ENCODE measurements at regions not wholly inside any gene's neighbourhood (a gene's known extent, or its start where the extent isn't known, plus 50 kb on each side); places are given as distances from the start of the nearest gene placed in this dataset.
A peak's percentile ranks its signal among the peaks of the same experiment; 100 is the strongest.
"Not testable (repeated sequence)": the region's sequence is repeated elsewhere in the genome, so short reads cannot be mapped to it uniquely, and the experiment has no call there.

DNA sequence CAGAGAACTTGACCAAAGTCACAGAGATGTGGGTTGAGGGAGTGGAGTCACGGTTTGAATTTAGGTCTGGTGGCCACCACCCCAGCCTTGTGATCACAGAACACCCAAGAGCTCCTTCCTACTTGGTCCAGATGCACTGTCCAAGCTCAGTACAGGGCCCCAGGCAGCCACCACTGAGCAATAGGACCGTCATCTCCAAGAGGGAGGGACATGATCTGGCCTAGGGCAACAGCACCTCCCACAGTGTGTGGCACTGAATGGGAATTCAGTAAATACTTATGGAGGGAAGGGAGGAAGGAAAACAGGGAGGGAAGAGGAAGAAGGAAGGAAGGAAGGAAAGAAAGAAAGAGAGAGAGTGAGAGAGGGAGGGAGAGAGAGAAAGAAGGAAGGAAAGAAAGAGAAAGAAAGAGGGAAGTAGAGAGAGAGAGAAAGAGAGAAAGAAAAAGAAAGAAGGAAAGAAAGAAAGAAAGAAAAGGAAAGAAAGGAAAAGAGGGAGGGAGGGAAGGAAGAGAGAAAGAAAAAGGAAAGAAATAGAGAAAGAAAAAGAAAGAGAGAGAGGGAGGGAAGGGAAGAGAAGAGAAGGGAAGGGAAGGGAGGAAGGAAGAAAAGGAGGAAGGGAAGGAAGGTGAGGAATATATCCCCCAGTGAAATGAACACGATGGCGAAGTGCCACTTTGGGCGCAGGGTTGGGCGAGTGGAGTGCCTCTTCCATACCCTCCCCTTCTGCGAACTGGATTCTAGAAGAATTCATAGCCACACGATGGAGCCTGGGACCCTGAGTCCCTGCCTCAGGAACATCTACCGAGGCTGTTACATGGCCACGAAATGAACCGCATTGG is 243.7 kb downstream of the TFAP2C start:
- no peak for DNase-seq (ENCODE audit: low spot score)

- DNase-seq (ENCODE audit: low spot score) = no peak
These were observed 244.7 kb downstream of the TFAP2C start for GRCh38 chr20:56873836-56874235.

- peak; percentile 65 for DNase-seq (ENCODE audit: low spot score)
These were observed 246.1 kb downstream of the TFAP2C start for GRCh38 chr20:56875052-56875659.

DNA sequence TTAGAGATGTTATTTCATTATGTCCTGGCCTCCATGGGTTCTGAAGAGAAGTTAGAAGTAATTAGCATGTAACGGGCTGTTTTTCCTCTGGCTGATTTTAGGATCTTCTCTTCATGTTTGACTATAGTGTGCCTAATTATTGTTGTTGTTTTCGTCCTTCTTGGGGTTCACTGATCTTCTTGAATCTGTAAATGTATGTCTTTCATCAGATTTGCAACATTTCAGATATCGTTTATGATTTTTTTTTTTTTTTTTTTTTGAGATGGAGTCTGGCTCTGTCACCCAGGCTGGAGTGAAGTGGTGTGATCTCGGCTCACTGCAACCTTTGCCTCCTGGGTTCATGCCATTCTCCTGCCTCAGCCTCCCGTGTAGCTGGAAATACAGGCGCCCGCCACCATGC is 246.7 kb downstream of the TFAP2C start:
- no peak for DNase-seq (ENCODE audit: low spot score)

DNA sequence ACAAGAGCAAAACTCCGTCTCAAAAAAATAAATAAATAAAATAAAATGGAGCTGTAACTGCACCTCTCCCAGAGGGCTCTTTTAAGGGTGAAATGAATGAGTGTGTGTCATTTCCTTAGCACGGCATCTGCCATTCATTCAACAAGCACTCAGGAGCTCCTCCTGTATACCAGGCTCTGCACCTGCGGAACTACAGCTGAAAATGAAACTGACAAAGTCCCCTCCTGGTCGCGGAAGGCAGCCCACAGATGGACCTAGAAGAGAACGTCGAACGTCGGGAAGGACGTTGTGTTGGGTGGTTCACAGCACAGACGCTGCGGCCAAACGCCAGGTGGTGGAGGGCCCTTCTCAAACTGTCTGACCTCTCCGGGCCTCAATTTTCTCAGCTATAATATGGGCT is 256.4 kb downstream of the TFAP2C start:
- DNase-seq (ENCODE audit: low spot score) = no peak

DNA sequence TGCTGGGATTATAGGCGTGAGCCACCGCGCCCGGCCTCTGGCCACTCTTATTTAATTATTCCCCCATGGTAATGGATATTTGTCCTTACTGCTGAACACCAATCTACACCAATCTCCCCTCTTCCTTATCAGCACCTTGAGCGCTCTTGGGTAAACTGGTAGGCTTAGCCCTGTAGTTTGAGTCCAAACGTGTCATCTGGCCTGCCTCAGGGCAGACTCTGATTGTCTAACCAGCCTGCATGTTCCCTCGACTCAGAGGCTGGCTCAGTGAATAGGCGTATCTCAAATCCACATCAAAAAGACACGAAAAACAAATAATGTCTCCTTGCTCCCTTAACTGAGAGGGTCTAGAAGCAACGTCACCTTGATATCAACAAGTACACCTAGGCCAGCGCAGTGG is 260.9 kb downstream of the TFAP2C start:
- no peak for DNase-seq (ENCODE audit: low spot score)

DNA sequence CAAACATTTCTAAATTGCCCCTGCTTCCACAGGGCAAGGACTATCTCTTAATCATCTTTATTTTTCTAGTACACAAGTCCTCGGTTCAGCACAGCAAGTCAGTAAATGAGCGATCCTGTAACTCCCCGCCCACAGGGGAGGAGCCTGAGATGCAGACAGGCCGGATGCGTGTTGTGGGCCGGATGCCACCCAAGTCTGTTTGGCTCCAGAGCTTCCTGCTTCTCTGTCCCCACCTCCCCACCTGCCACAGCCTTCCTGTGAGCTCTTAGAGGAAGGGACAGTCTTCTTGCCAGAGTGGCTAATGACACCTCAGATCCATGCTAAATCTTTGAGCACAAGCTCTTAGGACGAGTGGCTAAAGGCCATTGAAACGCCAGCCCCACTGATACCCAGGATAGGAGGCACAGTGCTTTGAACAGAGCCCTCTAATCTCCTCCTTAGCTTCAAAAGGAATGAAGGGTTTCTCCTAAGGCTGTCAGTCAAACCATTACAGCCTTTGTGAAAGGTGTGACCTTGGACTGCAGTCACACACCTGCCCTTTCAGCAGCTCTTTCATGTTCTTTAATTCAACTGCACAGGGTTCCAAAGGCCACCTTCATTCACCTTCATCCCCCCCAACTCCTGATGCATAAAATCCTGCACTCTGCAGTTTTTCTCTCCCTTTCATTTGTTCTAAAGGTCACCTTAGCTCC is 264.3 kb downstream of the TFAP2C start:
- no peak for DNase-seq (ENCODE audit: low spot score)

DNA sequence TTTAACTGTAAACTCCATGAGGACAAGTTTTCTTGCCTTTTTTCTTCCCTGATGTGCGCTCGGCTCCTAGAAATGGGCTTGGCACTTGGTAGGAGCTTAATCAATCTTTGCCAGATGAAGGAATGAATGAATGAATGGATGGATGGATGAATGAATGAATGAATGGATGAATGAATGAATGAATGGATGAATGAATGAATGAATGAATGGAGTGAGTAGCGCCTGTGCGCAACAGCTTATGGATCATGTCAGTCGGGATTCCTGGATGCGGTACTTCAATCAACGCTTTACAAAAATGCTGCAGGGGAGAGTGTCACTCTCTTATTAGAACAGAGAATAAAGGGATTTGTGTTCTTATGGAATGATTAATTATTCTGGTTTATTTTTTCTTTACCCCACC is 267.3 kb downstream of the TFAP2C start:
- no peak for DNase-seq (ENCODE audit: low spot score)

- DNase-seq (ENCODE audit: low spot score) = no peak
These were observed 268.3 kb downstream of the TFAP2C start for GRCh38 chr20:56897318-56897957.

DNA sequence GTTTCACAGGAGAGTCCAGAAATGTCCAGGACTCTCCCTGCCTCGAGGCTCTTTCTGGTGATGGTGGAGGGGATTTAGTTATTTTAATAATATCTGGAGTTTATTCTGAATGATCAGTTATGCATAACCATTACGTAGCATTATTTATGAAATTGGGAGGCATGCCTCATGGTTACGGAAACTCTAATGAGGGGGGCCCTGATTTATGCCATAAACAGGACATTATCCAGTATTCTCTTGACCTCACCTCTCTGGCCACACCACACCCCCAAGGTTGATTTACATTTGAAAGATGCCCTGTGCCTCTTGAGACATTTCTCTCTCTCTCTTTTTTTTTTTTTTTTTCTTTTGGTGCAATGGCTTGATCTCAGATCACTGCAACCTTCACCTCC is 268.8 kb downstream of the TFAP2C start:
- DNase-seq (ENCODE audit: low spot score) = no peak

- no peak for DNase-seq (ENCODE audit: low spot score)
These were observed 270.4 kb downstream of the TFAP2C start for GRCh38 chr20:56899506-56899905.

GRCh38 chr20:56900252-56900651 is 271.1 kb downstream of the TFAP2C start:
- no peak for DNase-seq (ENCODE audit: low spot score)

- no peak for DNase-seq (ENCODE audit: low spot score)
These were observed 274.3 kb downstream of the TFAP2C start for GRCh38 chr20:56903421-56903820.

DNA sequence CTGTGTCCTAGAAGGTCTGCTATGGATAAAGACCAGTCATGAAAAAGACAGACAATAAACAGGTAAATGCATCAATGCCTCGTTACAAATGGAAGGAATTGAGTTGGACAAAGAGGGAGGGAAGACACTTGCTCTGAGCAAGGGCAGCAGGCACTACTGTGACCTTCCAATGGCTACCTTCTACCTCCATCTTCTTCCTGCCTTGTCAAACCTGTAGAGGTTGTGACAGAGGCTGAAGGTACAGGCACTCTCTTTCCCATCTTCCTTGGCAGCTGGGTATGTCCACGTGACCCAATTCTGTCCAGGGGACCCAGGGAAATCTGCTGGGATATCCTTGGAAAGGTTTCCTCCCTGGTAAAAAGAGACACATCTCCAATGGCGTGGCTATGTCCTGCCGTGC is 274.8 kb downstream of the TFAP2C start:
- DNase-seq (ENCODE audit: low spot score) = no peak

DNA sequence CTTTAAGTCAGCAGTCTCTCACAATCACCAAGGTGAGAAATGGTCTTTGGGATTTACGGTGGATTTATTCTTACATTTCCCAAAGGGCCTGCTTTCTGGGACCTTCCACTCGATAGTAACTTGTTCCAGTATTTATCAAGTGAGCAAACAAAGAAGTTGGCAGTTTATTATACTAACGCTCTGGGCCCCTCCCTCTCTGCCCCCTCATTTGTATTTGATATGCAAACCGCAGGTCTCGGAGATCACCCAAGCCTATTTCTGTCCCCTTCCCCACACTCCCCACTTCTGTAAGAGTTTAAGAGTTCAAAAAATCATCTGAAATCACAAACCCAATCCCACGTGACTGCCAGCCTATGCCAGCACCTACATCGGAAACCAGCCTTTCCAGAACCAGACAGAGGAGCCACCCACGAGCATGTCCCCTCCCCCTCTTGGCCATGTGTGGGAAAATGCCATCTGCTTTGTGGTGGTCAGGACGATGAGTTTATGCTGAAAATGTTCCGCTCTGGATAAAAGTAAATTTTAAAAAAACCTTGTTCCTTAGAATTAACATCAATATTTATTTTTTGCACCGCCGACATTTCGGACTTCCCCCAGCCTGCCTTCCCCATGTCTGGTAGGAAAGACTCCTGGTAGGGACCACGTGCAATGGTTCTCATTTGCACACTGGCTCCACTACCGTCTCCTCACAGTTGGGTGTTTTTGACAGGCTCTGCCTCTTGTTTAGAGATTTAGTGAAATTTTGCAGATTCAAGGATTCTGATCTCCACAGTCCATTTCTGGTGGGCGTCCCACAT is 281.0 kb downstream of the TFAP2C start:
- DNase-seq (ENCODE audit: low spot score) = no peak

DNA sequence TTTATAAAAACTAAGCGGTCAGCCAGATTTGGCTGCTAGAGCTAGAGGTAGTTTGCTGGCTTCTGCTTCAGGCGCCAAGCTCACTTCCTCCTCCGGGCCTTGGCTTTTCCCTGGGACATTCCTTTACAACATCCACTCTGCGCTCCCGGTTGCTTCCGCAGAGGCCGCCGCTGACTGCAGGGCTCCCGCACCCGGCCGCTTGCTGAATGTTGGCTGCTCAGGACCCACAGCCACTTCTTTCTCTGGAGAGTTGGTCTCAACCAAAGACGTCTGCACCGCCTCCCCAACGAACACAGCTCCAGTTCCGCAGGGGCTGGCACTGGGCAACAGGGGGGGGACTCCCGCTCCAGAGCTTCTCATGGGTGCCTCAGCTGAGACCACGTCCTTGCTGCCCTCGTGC is 282.8 kb downstream of the TFAP2C start:
- no peak for DNase-seq (ENCODE audit: low spot score)

GRCh38 chr20:56914532-56914931 is 285.4 kb downstream of the TFAP2C start:
- DNase-seq (ENCODE audit: low spot score) = no peak

GRCh38 chr20:56916345-56916622 is 287.2 kb downstream of the TFAP2C start:
- no peak for DNase-seq (ENCODE audit: low spot score)

GRCh38 chr20:56920041-56920440 is 290.9 kb downstream of the TFAP2C start:
- not testable (repeated sequence) for DNase-seq (ENCODE audit: low spot score)

- no peak for DNase-seq (ENCODE audit: low spot score)
These were observed 293.4 kb downstream of the TFAP2C start for GRCh38 chr20:56922497-56922896.

GRCh38 chr20:56924292-56925081 is 295.4 kb downstream of the TFAP2C start:
- DNase-seq (ENCODE audit: low spot score) = no peak
